ENCODE measurements at regions not wholly inside any gene's neighbourhood (a gene's known extent, or its start where the extent isn't known, plus 50 kb on each side); places are given as distances from the start of the nearest gene placed in this dataset.
A peak's percentile ranks its signal among the peaks of the same experiment; 100 is the strongest.
"Not testable (repeated sequence)": the region's sequence is repeated elsewhere in the genome, so short reads cannot be mapped to it uniquely, and the experiment has no call there.

DNA sequence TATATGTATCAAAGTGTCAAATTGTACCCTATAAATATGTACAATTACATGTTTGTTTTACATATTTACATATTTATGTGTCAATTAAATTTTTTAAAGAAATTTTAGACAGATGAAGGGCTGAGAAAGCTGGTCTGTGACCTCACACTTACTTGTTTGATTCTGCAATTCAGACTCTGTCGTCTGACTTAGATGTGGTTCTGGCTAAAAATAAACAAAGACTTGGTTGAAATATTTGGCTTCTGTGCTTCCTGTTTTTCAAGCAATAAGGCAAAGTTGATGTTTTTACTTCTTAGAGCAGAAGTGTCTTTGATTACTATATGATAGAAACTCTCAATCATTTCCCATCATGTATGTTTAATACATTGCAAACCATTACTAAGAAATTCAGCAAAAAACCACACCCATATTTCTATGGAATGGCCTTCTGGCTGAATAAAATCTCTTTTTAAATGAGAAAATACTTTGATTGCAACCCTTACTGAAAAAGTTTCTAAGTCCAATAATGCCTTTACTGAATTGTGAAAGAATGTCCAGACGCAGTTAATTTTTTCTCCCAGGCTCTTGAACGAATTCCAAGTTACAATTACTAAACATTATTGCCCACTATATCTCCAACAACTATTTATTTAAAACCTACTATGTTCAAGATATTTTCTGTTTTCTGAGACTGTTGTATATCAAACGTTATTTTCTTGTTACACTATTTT is 59.5 kb upstream of the PRKG1 start:
- Histone ChIP-seq H3K36me3 (replicated peaks in 1 of 2) (no peaks in the 10 kb centered on the region), H3K9me3 (replicated peaks in 1 of 3) (no peaks in the 10 kb centered on the region), H3K27me3 (no peaks in the 10 kb centered on the region), H3K4me1 (replicated peaks in 1 of 2) (no peaks in the 10 kb centered on the region), H3K4me3 (no peak overlapping the region), H3K27ac (peak overlapping the region in 1 of 5 donors; percentile 45)
- 41 to 50% (median 43%) methylated on average over 4 of the region's 4 CpGs for whole genome bisulfite sequencing, 4 donors
- intact Hi-C loops (cut with DNase I), result no loop called here
- DNase-seq, result no peak
- no peak for TF ChIP-seq POLR2A (IDR thresholded peaks at IDR 0.05)
- TF ChIP-seq, protein P1, sequence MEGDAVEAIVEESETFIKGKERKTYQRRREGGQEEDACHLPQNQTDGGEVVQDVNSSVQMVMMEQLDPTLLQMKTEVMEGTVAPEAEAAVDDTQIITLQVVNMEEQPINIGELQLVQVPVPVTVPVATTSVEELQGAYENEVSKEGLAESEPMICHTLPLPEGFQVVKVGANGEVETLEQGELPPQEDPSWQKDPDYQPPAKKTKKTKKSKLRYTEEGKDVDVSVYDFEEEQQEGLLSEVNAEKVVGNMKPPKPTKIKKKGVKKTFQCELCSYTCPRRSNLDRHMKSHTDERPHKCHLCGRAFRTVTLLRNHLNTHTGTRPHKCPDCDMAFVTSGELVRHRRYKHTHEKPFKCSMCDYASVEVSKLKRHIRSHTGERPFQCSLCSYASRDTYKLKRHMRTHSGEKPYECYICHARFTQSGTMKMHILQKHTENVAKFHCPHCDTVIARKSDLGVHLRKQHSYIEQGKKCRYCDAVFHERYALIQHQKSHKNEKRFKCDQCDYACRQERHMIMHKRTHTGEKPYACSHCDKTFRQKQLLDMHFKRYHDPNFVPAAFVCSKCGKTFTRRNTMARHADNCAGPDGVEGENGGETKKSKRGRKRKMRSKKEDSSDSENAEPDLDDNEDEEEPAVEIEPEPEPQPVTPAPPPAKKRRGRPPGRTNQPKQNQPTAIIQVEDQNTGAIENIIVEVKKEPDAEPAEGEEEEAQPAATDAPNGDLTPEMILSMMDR (IDR thresholded peaks at IDR 0.05), result no peak

DNA sequence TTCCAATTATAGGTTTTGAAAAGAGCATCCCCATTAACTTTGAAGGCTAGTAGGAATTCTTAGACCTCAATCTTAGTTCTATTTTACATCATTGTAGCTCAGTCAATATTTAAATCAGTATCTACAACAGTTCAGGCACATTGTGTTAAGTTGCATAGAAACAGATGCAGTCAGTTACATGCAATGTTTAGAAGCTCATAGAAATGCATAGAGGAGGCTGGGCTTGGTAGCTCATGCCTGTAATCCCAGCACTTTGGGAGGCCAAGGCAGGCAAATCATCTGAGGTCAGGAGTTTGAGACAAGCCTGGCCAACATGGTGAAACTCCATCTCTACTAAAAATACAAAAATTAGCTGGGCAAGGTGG is 58.9 kb upstream of the PRKG1 start:
- H3K36me3 ChIP-seq (replicated peaks in 1 of 2); DNase-seq; H3K4me1 ChIP-seq (replicated peaks in 1 of 2); intact Hi-C loops (cut with DNase I); H3K27me3 ChIP-seq; H3K4me3 ChIP-seq; H3K27ac ChIP-seq; H3K9me3 ChIP-seq (replicated peaks in 1 of 3): not testable (repeated sequence)

DNA sequence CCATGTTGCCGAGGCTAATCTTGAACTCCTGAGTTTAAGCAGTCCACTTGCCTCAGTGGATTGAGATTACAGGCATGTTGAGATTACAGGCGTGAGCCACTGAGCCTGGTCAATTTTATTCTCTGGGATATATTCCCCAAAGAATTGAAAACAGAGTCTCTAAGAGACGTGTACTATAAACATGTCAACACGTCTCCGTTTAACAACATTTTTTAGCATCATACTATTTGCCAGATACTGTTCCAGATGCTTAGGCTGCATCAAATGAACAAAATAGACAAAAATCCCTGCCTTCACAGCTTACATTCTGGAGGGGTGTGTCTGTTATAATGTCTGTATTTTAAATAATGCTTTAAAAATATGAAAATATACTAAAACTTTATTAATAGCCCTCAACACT is 54.1 kb upstream of the PRKG1 start:
- intact Hi-C loops (cut with DNase I), result no loop called here
- no peak for TF ChIP-seq POLR2A (IDR thresholded peaks at IDR 0.05)
- TF ChIP-seq, protein P1 (IDR thresholded peaks at IDR 0.05), result no peak
- no peak overlapping the region for H3K4me3 ChIP-seq
- H3K4me1 ChIP-seq (replicated peaks in 1 of 2), result peaks cover 0 to 7% of the 10 kb centered on the region in 2 donors
- no peaks in the 10 kb centered on the region for H3K27me3 ChIP-seq
- no peaks in the 10 kb centered on the region for H3K36me3 ChIP-seq (replicated peaks in 1 of 2)
- WGBS, 4 donors, result 75 to 93% (median 78%) methylated on average over 5 of the region's 5 CpGs
- H3K9me3 ChIP-seq (replicated peaks in 1 of 3), result no peaks in the 10 kb centered on the region
- no peak overlapping the region for H3K27ac ChIP-seq
- DNase-seq, result no peak

DNA sequence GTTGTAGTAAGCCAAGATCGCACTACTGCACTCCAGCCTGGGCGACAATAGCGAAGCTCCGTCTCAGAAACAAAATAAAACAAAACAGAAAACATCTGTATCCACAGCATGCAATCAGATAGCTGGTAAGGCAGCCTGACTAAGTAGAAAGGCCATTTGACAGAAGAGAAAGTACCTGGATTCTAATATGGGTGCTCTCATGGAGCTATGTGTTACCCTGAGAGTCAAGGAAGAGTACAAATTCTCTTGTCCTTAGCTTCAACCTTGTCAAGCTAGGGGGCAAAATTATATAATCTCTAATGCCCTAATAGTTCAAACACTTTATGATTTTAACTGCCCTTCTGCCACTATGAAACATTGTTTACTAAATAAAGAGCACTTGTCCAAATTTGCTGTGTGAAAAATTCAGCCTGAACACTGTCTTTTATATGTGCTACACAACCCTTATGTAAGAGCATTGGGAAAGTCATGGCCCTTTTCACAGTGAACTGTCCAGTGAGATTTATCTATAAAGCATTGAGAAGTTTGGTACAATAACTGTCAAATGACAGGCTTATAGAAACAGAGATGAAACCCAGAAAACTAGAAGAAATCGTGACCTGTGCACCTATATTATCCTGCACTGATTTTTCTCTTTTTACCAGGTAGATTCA is 51.2 kb upstream of the PRKG1 start:
- no peak overlapping the region for H3K4me3 ChIP-seq
- TF ChIP-seq, protein P1 (IDR thresholded peaks at IDR 0.05), result no peak
- no peaks in the 10 kb centered on the region for H3K36me3 ChIP-seq (replicated peaks in 1 of 2)
- H3K27ac ChIP-seq, result no peak overlapping the region
- H3K27me3 ChIP-seq, result no peaks in the 10 kb centered on the region
- no peak for DNase-seq
- H3K9me3 ChIP-seq (replicated peaks in 1 of 3), result no peaks in the 10 kb centered on the region
- peaks cover 0 to 7% of the 10 kb centered on the region in 2 donors for H3K4me1 ChIP-seq (replicated peaks in 1 of 2)
- intact Hi-C loops (cut with DNase I), result no loop called here
- 78 to 87% (median 82%) methylated on average over 5 of the region's 5 CpGs for WGBS, 4 donors

DNA sequence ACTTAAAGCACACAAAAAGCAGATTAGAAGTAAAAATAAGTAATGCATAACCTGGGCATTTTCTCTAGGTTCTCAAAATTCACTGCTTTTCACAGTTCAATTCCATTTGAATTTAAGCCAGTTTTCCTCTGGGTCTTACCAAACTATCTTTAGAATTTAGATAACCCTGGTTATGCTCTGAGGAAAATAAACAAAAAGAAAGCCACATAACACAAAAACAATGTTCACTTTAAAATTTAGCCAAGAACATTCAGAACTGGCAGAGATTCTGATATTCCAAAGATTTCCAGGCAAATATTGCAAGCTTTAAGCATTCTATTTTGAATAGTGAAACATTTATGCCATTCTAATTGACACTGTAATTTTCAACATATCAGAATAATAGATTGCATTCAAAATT is 50.7 kb upstream of the PRKG1 start:
- Histone ChIP-seq H3K4me3 (no peak overlapping the region), H3K36me3 (replicated peaks in 1 of 2) (no peaks in the 10 kb centered on the region), H3K27ac (no peak overlapping the region), H3K4me1 (replicated peaks in 1 of 2) (peaks cover 0 to 7% of the 10 kb centered on the region in 2 donors), H3K27me3 (no peaks in the 10 kb centered on the region), H3K9me3 (replicated peaks in 1 of 3) (no peaks in the 10 kb centered on the region)
- intact Hi-C loops (cut with DNase I), result no loop called here
- TF ChIP-seq, protein P1 (IDR thresholded peaks at IDR 0.05), result no peak
- no peak for TF ChIP-seq POLR2A (IDR thresholded peaks at IDR 0.05)
- no peak for DNase-seq

Data from adrenal gland (tissue), 9 donors.